HG03039 (cell line): ENCODE measurements at regions not wholly inside any gene's neighbourhood (a gene's known extent, or its start where the extent isn't known, plus 50 kb on each side); places are given as distances from the start of the nearest gene placed in this dataset.

Experiments used
- ATAC-seq: cut with Tn5 transposase; IDR thresholded peaks from one replicate; pipeline ENCODE4 v1.9.1; 2021; ENCODE audit warnings: mild to moderate bottlenecking, moderate library complexity; ENCODE audit not compliant: unreplicated experiment

- no peak for ATAC-seq
Measured at GRCh38 chr6:65799389-65799788, 92.4 kb upstream of the EYS start.

DNA sequence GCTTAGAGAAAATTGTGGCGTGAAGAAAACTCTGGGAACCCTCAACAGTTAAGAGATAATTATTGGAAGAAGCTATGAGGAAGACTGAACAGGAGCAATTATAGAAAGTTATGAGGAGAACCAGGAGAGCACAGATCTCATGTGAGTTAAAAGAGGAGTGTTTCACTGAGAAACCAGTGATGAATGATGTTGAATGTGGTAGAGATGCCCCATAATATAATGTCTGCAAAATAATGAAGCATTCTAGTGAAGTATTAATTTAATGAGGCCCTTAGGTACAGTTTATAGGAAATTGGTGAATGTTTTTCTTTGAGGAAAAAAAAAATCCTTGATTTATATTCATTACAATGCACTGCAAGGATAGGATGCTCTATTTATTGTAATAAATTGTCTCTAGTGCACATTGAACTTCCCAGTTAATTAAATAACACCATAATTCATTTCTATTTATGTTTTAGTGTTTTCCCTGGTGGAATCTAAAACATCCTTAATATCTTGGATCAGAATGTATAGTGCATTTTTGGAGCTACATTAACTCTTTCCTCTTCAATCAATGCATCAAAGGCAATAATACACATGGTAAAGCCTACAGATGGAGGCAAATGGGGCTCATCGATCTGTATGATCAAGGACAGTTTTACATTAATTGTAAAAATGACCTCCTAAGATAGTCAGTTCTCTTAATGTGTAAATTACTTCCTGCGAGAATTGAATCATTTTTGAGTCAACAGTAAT lies 91.4 kb upstream of the EYS start:
- ATAC-seq = no peak

GRCh38 chr6:65790666-65791065 lies 83.6 kb upstream of the EYS start:
- ATAC-seq = no peak

- ATAC-seq = no peak
Measured at GRCh38 chr6:65787787-65788186, 80.8 kb upstream of the EYS start.

DNA sequence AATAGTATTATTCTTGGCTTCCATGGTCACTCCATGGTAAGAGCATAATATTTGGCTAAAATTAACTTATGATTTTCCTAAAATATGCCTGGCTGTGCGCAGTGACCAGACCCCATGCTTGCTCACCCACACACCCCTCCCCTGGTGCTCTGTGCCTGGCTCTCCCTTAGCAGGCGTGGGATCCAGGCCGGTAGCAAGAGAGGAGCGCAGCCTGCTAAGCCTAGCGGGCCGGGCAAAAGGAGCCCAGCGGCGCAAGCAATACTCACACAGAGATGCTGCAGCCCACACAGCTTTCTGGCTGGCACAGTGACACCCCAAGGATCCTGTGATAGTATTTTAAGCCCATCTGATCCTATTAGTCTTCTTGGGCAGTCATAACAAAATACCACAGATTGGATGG lies 79.8 kb upstream of the EYS start:
- ATAC-seq = no peak

DNA sequence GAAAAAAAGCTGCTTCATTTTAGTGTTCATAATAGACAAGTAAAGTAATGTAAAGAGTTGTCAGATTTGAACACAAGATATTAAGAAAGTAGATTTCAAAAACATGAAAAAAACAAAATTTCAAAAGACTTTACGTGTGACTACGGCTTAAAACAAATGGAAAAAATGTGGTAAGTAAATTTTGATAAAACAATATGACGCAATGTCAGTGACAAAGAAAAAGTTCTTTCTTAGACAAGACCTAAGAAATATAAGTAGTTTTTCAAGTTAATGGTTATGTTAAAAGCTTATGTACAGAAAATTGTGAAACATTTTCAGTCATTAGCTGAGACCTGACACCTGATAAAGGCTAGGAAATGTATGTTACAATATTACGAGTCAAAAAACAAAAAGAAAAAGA lies 73.7 kb upstream of the EYS start:
- ATAC-seq = no peak

- ATAC-seq = no peak
Measured at GRCh38 chr6:65776332-65776731, 69.3 kb upstream of the EYS start.

DNA sequence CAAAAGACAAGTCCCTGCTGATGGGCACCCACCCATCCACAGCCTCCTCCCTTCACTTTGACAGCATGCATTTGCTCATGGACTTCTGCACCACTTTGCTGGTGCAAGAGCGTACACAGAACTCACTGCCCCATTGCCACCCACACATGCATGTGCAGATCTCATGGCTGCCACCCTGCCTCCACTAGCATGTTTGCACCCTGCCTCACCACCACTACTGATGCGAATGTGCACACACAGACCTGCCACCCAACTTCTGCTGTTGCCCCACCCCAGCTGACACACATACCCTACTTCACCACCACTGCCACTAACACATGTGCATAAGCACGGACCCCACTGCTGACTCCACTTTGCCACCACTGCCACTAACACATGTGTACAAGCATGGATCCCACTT lies 64.9 kb upstream of the EYS start:
- no peak for ATAC-seq

GRCh38 chr6:65761890-65762289 lies 54.9 kb upstream of the EYS start:
- no peak for ATAC-seq

DNA sequence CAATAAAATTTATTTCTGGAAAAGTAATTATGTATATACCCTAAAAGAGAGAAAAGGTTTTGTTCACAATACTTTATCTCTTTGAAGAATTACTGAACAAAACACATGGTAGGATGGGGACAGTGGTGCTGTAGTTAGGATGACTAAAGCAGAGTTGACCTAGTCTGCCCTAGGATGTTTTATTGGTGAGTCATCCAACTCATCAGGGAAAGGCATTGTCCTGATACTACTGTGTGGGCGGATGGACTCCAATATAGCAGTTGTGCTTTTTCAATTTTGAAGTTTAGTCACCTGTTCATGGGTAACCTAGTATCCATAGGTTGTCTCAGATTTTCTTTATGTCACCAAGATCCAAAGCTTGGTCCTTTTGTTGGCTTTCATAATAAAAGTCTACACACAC lies 53.3 kb upstream of the EYS start:
- ATAC-seq = no peak
